GM21723 (cell line): ENCODE measurements at regions not wholly inside any gene's neighbourhood (a gene's known extent, or its start where the extent isn't known, plus 50 kb on each side); places are given as distances from the start of the nearest gene placed in this dataset.

Source experiments
- ATAC-seq: cut with Tn5 transposase; IDR thresholded peaks from one replicate; pipeline ENCODE4 v1.9.1; 2021; ENCODE audit warnings: mild to moderate bottlenecking, moderate library complexity; ENCODE audit not compliant: unreplicated experiment

DNA sequence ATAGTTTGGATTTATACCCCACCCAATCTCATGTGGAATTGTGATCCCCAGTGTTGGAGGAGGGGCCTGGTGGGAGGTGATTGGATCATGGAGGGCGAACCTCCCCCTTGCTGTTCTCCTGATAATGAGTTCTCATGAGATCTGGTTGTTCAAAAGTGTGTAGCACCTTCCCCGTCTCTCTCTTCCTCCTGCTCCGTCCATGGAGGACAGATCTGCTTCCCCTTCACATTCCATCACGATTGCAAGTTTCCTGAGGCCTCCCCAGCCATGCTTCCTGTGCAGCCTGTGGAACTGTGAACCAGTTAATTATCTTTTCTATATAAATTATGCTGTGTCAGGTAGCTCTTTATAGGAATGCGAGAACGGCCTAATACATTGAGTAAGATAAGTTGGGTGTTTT is 518.8 kb upstream of the LCORL start:
- ATAC-seq, result no peak

DNA sequence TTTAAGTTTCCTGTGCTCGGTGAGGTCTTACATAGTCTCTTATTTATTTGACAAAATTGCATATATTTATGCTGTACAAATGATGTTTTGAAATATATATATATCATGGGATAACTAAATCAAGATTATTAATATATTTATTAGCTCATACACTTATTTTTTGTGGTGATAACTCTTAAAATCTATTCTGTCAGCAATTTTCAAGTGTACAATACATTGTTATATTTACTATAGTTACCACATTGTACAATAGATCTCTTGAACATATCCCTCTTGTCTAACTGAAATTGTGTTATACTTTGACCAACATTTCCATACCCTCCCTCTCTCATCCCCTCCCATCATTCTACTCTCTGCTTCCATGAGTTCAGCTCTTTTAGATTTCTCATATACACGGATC is 516.6 kb upstream of the LCORL start:
- ATAC-seq, result no peak

- ATAC-seq, result no peak
These were observed 514.9 kb upstream of the LCORL start for GRCh38 chr4:18536428-18536827.

- ATAC-seq, result no peak
These were observed 514.4 kb upstream of the LCORL start for GRCh38 chr4:18535948-18536347.

- no peak for ATAC-seq
These were observed 511.8 kb upstream of the LCORL start for GRCh38 chr4:18533262-18533775.

- no peak for ATAC-seq
These were observed 510.2 kb upstream of the LCORL start for GRCh38 chr4:18531731-18532130.

- no peak for ATAC-seq
These were observed 507.9 kb upstream of the LCORL start for GRCh38 chr4:18529482-18529881.

DNA sequence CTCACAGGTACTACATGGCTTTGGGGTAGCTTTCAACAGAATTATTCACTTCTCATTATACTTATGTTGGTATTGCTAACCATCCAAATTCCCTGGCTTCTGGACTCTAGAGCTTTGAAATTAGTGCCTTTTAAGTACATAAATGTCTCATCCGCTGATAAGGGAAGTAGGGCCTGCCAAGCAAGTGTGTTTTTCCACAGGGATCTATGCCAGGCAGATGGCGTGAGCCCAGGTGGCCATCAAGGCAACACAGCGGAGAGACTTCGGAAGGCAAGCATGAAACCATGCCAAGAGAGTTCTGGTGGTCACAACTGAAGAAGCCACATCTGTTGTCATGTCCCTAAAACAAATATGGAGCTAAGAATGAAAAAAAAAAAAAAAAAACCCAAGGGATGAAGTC is 503.1 kb upstream of the LCORL start:
- no peak for ATAC-seq

GRCh38 chr4:18518098-18518497 is 496.5 kb upstream of the LCORL start:
- ATAC-seq, result no peak

- ATAC-seq, result no peak
These were observed 492.3 kb upstream of the LCORL start for GRCh38 chr4:18513861-18514260.

DNA sequence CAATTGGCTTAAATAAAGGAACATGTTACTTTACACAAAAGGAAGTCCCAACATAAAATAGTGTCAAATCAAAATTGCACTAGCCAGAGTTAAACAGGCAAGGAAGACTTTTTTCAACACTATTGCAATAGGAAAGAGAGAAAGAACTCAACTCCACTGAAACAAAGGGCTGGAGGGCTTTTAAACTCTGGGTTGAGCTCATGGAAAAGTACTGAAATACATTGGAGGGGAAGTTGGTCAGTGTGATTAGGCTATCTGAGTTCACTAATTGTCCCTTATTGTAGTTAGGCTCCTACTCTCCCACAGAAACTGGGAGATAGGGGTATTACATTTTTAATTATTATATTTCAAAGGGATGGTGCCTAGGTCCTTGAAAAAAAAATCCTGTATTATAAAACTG is 491.2 kb upstream of the LCORL start:
- no peak for ATAC-seq

- no peak for ATAC-seq
These were observed 490.2 kb upstream of the LCORL start for GRCh38 chr4:18511727-18512126.

GRCh38 chr4:18508786-18509185 is 487.2 kb upstream of the LCORL start:
- ATAC-seq, result no peak

- ATAC-seq, result no peak
These were observed 459.4 kb upstream of the LCORL start for GRCh38 chr4:18480928-18481327.

DNA sequence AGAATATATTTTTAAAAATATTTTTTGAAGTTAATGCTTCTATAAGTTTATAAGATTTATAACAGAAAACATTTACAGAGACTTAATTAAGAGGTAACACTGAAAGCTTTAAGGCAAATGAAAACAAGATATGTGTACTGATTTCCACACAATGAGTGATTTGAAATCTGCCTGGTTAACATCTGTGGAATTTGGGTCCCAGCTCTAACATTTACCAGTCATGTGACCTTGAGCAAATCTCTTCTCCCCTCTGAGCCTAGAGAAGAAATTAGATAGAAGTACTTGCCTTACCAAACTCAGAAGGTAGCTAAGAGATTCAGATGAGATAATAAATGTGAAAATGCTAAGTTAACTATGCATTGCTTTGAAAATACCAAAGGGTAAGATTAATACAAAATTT is 458.8 kb upstream of the LCORL start:
- ATAC-seq, result no peak

GRCh38 chr4:18479825-18480224 is 458.3 kb upstream of the LCORL start:
- ATAC-seq, result no peak

- ATAC-seq, result no peak
These were observed 442.5 kb upstream of the LCORL start for GRCh38 chr4:18463987-18464559.

GRCh38 chr4:18458465-18458864 is 436.9 kb upstream of the LCORL start:
- no peak for ATAC-seq

DNA sequence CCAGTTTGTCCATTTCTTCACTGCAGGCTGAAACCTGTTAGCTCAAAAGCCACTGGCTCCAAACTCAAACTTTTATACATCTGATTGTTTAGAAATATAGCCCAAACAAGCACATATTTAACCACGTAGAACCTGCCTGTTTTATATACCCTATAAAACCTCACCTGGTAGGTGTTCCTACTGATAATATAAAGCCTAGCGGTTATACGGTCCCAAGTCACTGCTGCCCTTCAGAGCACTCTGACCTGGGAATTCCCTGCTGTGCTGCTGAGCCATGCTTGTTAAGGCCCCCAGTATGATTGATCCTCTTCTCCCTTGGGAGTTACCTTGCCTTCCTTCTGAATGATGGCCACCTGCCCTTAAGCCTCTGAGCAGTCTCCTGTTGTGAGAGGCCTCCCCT is 432.8 kb upstream of the LCORL start:
- ATAC-seq, result no peak

DNA sequence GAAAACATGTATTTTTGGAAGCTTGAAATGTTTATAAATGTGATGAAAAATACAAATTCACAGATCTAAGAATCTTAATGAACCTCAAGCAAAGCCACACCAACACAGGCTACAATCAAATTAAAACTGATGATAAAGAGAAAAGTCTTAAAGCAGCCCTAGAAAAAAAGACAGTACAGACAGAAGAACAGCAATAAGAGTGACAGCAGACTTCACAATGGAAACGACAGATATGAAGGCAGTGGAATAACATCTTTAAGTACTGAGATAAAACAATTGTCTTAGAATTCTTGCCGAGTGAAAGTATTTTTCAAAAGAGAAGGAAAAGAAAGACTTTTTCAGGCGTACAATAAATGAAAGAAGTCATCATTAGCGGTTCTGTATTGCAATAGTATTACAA is 423.6 kb upstream of the LCORL start:
- ATAC-seq, result no peak

DNA sequence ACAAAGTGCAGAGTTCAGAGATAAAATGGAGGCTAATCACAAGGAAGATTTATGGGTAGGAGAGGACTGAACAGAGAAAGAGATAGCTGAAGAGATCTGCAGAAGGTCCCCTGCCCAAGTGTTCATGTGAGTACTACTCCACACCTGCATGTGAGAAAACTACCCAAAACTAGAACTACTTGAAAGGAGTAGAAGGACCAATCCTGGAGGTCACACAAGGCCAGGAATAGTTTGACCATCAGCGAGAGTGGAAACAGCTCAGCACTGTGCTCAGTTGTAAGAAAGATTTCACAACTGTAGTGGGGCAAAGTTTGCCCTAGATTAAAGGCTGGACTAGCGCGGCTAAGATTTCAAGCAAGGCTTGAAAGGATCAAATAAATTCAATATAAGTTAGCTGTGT is 422.7 kb upstream of the LCORL start:
- ATAC-seq, result no peak

GRCh38 chr4:18442957-18443356 is 421.4 kb upstream of the LCORL start:
- no peak for ATAC-seq

DNA sequence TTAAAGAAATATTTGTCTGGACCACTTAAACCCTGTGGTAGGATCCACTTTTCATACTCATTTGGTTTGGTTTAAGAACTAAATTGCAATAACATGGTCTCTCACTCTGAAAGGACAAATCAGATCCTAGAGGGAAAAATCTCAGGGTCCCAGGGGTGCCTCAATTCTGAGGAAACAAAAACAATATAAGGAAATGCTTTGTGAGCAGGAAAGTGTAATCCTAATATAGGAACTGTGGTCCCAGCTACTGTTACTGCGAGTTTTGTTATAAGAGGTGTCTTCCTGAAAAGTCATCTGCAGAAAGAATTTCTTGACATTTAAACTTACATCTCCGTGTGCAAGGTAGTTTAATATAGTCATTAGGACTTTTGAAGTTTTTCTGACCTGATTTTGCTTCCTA is 420.1 kb upstream of the LCORL start:
- ATAC-seq, result no peak
